ENCODE measurements at regions not wholly inside any gene's neighbourhood (a gene's known extent, or its start where the extent isn't known, plus 50 kb on each side); places are given as distances from the start of the nearest gene placed in this dataset.
"Not testable (repeated sequence)": the region's sequence is repeated elsewhere in the genome, so short reads cannot be mapped to it uniquely, and the experiment has no call there.

- DNase-seq: peak; percentile 39
Observed at GRCh38 chr18:1499265-1499664, 594.6 kb downstream of the ADCYAP1 start.

GRCh38 chr18:1503847-1504246, 599.2 kb downstream of the ADCYAP1 start:
- DNase-seq: no peak

GRCh38 chr18:1505856-1506255, 601.2 kb downstream of the ADCYAP1 start:
- no peak for DNase-seq

- no peak for DNase-seq
Observed at GRCh38 chr18:1510542-1511179, 606.0 kb downstream of the ADCYAP1 start.

- DNase-seq: no peak
Observed at GRCh38 chr18:1511619-1512311, 607.1 kb downstream of the ADCYAP1 start.

- DNase-seq: peak; percentile 7
Observed at GRCh38 chr18:1513519-1513918, 608.8 kb downstream of the ADCYAP1 start.

- DNase-seq: not testable (repeated sequence)
Observed at GRCh38 chr18:1521588-1522248, 617.0 kb downstream of the ADCYAP1 start.

GRCh38 chr18:1522249-1522615, 617.6 kb downstream of the ADCYAP1 start:
- no peak for DNase-seq

- peak; percentile 5 for DNase-seq
Observed at GRCh38 chr18:1526991-1527390, 622.3 kb downstream of the ADCYAP1 start.

GRCh38 chr18:1527805-1528204, 623.1 kb downstream of the ADCYAP1 start:
- no peak for DNase-seq

GRCh38 chr18:1528447-1528846, 623.8 kb downstream of the ADCYAP1 start:
- DNase-seq: no peak

GRCh38 chr18:1528964-1529509, 624.4 kb downstream of the ADCYAP1 start:
- no peak for DNase-seq

GRCh38 chr18:1530650-1531049, 626.0 kb downstream of the ADCYAP1 start:
- DNase-seq: no peak

- DNase-seq: no peak
Observed at GRCh38 chr18:1539276-1539675, 634.6 kb downstream of the ADCYAP1 start.

GRCh38 chr18:1541478-1541877, 636.8 kb downstream of the ADCYAP1 start:
- DNase-seq: no peak

GRCh38 chr18:1542230-1542774, 637.6 kb downstream of the ADCYAP1 start:
- no peak for DNase-seq

GRCh38 chr18:1544016-1544415, 639.3 kb downstream of the ADCYAP1 start:
- DNase-seq: no peak

- DNase-seq: not testable (repeated sequence)
Observed at GRCh38 chr18:1557711-1558110, 653.0 kb downstream of the ADCYAP1 start.

- DNase-seq: no peak
Observed at GRCh38 chr18:1559563-1559962, 654.9 kb downstream of the ADCYAP1 start.

- DNase-seq: no peak
Observed at GRCh38 chr18:1564793-1565192, 660.1 kb downstream of the ADCYAP1 start.

- no peak for DNase-seq
Observed at GRCh38 chr18:1571206-1571605, 666.5 kb downstream of the ADCYAP1 start.

- no peak for DNase-seq
Observed at GRCh38 chr18:1573732-1574131, 669.1 kb downstream of the ADCYAP1 start.

GRCh38 chr18:1575084-1575483, 670.4 kb downstream of the ADCYAP1 start:
- no peak for DNase-seq

GRCh38 chr18:1578505-1578904, 673.8 kb downstream of the ADCYAP1 start:
- no peak for DNase-seq
